ENCODE measurements at regions not wholly inside any gene's neighbourhood (a gene's known extent, or its start where the extent isn't known, plus 50 kb on each side); places are given as distances from the start of the nearest gene placed in this dataset.

DNA sequence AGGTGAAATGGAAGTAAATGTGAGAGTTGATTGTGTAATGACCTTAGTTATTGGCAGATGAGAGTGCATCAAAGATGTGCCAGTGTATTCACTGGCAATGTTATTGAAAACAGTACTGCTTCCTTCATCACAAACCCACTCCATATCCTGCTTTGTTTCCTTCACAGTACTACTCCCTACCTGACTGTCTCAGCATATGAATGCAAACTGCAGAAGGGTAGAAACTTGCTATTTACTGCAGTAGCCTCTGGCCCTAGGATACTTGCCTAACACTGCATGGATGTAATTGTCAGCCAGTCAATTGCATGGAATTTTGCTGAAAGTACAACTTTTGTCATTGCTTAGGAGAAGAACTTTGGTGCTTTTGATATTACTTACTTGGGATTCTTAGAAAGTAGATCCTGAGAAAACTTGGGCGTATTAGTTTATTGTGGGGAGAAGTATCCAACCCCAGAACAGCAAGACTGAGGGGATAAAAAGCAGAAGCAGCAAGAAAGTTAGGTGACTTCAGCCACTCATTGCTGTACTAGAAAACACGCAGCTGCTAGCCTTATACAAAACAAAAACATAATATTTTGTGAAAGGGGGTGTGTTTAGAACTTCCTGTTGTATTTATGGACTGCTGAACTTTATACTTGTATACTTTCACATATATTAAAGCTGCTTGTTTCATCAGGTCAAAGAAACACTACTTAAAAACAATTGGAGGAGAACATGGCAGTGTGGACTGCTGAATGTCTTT, 219.0 kb downstream of the CCNG2 start:
- DNase-seq: no peak

DNA sequence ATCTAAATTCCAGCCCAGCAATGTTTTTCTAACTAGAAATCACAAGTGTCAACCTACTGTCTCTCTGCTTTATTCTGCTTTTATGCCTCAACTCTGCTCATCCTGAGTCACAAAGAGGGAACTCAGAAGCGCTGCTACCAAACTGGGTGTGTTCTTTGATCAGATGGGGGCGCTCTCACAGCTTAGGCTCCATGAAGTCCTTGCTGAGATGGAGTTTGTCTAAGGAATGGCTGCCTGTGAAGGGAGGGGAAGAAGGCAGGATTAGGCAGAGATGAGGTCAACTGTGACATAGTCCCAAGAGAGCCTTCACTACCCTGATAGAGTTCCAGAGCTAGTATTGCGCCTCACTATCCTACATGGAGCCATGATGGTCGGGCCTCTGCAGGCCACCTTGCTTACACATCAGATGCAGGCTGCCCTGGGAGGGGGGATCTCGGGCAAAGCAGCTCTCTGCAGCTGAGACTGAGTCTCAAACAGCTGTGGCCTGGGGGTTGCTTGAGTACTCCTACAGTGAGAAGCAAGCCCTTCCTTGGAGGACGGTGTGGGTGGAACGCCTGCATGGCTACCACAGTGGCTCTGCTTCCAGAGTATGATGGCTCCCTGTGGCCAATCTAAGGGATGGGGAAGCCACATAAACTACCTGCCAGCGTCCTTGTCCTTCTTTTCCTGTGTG, 219.9 kb downstream of the CCNG2 start:
- DNase-seq: no peak

DNA sequence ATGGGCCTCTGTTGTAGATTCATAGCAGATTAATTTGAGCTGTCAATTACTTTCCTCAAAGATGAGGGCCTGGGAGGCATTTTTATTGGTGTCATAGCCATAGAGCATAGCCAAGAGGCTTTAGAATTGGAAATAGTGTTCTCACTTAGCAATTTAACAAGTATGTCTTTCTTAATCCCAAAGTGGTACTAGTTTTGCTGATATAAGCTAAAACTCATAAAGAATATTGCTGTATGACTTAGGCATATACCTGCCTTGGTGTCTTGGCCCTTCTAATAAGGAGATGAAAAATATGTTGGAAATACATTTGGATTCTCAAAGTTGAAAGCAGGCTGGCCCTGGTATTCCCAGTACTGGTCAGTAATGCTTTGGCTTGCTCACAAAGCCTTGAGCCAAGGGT, 221.5 kb upstream of the CXCL13 start:
- DNase-seq: no peak

DNA sequence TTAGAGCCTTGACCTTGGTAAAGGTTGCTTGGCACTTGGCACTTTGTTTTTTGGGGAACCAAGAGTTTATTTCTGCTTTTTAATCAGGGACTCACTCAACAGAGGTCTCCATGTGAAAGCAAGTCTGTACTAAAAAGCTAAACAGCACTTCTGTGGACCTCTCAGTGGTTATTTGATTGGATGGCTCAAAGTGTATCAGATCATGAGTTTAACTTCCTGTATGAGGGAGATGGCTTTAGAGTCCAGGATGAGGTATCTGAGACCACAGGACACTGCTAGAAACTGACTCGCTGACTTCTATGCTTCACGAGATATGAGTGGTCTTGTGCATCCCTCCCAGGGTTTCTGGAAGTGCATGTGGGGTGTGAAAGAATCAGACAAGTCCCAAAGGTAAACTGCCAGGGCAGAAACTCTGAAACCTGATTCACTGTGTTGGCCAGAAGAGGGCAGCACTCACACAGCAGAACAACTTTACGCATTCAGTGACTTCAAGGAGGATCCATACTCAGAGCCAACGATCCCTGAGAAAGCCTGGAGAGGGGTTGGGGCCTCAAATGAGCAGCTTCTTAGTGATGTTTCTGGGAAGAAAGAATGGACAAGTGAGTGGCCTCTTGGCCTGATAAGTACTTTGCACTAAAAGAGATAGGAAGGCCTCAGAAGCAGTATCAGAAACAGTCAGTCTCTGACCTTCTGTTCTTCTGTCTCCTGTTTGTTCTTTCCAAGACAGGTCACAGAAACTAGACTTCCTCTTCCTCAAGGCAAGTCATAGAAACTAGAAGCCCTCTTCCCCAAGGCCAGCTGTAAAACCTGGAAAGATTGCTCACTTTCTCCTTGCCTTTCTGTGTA, 220.3 kb upstream of the CXCL13 start:
- DNase-seq: peak; percentile 72 to 74

DNA sequence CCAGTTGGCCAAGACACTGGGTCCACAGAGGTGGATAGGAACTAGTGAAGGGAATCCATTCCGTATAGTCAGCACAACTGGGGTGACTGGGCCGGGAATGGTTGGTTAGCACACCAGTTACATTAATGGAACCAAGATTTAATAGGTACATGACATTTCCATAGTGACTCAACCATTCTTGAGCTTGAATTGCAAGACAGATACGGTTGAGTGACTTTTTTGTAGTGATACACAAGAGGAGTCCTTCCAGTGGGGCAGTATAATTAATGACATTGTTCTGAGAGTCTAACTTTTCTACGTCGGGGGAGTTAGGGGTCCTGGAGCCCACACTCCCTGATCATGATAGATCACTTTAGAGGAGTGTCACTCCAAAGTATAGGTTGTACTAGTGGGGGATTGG, 211.6 kb upstream of the CXCL13 start:
- DNase-seq: no peak

DNA sequence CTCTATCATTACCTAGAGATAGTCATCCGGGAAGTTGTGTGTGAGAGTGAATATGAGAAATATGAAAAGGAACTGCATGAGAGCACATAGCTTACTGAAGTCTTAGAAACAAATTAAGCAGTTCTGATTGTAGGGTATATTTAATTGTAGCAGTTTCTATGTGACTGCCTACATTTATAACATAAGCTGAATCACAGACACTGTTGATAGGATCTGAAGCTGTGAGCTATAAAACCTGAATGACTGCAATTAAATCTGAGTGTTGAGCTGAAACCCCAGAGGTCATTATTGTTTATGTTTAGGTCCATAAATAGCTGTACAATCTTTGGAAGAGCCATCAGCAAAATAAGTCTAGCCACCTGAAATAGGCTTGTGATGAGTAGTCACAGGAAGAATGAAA, 210.1 kb upstream of the CXCL13 start:
- DNase-seq: no peak

DNA sequence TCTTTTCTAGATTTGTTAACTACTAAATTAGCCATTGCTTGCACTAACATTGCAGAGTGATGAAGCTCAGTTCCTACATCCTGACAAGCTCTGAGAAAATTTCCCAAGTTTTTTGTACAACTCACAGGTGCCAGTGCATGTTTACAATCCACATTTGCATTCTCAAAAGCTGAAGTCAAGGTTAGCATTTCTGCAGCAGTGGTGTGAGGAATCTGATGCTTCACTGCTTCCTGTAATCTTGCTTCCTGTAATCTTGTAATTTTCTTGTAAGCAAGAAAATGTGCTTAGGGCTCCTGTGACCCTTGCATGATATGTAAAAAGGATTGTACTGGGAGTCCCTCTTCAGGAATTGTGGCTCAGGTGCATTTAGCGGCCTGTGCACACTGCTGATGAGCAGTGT, 207.4 kb upstream of the CXCL13 start:
- no peak for DNase-seq

DNA sequence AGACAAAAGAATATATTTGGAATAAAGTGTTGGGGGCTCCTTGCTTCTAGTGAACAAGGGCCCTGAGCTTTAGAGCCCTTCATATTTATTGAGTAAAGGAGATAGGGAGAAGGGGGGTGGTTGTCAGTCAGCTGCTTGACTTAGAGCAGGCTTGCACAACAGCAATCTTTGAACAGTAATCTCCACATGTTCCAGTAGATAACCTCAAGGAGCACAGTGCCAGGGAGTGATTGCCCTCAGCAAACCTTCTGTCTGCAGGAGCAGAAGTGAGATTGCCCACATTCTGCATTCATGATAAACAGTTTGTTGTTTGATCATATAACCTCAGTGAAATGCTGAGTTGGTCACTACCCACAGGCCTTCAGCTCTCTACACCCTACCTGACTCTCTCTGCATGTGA, 205.8 kb upstream of the CXCL13 start:
- no peak for DNase-seq

DNA sequence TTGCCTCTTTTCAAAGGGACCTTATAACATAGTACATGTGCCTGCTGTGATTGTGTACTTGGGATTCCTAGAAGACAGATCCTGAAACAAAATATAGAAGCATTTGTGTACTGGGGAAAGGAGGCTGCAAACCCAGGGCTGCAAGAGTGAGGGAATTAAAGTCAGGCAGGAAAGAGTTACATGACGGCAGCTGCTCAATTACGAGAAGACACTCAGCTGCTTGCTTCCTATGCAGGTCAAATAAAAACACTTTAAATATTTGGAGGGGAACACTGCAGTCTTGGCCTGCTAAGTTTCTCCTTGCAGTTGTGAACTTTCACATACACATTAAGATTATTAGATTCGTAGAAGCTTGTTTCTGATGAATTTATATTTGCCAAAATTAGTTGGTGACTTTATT, 191.9 kb upstream of the CXCL13 start:
- DNase-seq: no peak

DNA sequence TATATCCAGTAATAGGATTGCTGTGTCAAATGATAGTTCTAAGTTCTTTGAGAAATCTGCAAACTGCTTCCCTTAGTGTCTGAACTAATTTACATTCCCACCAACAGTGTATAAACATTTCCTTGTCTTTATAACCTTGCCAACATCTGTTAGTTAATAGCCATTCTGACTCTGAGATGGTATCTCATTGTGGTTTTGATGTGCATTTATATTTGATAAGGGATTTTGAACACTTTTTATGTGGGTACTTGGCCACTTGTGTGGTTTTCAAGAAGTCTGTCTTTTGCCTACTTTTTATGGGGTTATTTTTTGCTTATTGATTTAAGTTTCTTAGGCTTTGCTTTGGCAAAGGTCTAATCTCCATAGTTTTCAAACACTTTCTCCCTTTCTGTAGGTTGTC, 189.9 kb upstream of the CXCL13 start:
- no peak for DNase-seq

DNA sequence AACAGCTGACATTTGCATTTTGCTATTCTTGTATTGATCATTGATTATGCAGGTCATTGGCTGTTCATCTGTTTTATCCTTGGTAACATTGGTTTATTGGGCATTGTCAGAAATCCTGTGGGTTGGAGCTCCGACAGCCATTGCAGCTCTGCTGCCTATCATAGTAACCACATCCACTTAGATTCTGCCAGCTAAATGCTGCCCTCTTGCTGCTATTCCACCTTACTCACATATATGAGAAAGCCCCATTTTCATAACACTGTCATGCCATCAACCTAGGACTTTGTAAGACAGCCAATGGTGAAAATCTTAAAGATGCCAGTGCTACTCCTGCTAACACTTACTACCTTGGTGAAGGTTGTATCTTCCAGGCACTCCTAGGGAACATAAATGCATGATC, 187.3 kb upstream of the CXCL13 start:
- DNase-seq: no peak

DNA sequence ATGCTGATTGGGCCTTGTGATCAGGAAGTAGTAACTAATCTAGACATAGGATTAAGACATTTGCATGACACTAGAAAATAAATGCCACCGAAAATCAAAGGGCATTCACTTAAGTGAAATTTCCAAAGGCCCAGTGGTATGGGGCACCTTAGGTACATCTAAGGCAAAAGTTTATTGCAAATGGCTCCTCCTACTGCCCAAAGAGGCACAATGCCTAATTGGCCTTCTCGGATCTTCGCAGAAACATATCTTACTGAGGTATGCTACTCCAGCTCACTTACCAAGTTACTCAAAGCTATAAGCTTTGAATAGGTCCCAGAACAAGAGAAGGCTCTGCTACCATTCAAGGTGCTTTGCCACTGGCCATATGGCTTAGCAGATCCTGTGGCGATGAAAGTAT, 174.8 kb upstream of the CXCL13 start:
- no peak for DNase-seq

DNA sequence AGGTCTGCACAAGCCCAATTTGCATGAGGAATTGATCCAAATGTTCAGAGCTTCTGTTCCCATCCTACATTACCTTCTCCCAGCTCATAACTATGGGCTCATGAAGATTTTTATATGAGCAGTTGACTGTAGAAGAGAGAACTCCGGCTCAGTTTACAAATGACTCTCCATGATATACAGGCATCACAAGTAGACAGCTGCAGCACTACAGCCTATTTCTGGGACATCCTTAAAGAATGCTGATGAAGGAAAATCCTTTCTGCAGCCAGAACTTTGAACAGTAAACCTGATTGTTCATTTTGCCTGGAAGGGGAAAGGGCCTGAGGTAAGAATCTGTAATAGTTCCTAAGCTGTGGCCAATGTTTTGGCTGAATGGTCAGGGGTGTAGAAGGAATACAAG, 174.1 kb upstream of the CXCL13 start:
- no peak for DNase-seq

DNA sequence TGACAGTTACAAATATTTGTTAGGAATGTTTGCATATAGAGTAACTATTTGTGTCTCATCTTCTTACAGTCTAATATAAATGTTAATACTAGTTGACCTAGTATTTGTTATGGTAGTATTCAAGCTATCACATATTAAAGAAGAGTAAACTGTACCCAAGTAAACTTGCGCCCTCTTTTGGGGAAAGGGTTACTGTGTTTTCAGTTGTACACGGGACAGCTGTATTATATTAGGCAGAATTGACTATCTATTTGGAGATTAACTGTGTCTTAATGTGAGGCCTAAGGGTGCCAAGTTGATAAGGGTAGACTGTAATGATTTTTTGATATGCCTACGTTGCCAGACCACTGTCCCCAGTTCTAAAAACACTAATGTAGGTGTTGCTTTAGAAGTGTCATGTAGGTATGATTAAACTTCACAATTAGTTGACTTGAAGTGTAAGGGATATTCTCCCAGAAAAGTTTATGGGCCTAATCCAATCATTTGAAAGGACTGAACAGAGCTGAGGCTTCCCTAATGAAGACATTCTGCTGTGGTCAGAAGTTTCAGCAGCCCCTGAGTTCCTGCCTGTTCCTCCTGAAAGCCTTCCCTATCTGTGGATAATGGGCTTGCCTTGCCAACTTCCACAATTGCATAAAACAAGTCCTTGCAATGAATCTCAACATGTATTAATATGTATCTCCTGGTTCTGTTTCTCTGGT, 172.8 kb upstream of the CXCL13 start:
- no peak for DNase-seq

DNA sequence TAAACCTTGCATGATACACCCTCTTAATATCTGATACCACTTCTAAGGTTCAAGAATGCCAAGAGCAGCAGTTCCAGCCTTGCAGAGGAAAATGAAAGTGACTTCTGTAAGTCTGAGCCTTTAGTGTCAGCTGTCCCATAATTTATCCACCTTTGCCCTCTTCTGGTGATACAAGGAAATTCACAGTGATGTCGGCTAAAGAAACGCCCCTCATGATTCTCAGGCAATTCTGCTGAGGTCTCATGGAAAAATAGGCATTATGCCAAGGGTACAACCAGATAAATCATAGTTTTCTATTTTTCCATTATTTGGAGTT, 172.2 kb upstream of the CXCL13 start:
- no peak for DNase-seq

DNA sequence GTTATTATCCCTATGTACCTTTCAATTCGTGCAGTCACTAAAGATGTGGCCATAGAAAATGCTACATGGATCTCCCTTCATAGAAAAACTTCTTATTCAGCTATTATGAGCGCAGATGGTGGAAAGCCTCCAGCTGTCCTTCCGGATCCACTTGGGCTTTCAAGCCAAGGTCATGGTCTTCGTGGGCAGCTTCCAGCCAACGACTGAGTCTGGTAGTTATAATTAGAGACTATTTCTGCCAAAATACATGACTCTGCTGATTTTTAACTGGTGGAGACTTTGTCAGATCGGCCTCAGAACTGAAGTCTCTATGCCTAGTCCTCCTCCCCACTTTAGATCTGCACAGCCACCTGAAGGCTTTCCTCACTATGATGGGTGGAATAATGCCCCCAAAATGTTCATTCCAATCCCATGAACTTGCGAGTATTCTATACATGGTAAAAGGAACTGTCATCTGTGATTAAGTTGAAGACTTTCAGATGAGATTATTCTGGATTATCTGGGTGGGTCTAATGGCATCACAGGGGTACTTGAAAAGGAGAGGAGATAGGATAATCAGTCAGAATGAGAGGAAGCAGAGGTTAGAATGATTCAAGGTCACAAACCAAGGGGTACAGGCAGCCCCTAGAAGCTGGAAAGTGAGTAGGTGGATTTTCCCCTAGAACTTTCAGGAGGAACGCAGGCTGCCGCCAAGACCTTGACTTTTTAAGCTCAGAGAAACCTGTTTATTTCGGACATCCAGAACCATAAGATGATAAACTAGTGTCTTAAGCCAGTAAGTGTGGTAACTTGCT, 171.1 kb upstream of the CXCL13 start:
- no peak for DNase-seq

DNA sequence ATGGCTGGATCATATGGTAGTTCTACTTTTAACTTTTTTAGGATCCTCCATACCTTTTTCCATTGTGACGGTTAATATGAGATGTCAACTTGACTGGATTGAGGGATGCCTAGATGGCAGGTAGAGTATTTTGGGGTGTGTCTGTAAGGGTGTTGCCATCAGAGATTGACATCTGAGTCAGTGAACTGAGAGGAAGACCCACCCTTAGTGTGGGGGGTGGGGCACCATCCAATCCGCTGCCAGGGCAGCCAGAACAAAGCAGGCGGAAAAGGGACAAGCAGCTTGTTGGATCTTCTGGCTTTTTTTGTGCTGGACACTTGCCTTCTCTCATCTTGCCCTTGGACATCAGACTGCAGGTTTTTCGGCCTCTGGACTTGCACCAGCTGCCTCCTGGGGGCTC, 168.5 kb upstream of the CXCL13 start:
- no peak for DNase-seq

DNA sequence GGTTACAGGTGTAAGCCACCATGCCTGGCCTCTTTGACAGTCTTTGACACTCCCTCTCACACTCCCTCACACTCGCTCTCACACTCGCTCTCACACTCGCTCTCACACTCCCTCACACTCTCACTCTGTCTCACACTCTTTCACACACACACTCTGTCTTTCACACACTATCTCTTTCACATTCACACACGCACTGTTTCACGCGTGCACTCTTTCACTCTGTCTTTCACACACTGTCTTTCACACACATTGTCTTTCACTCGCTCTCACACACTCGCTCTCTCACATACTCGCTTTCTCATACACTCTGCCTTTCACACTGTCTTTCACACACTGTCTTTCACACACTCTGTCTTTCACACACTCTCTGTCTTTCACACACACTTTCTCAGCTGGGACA, 167.1 kb upstream of the CXCL13 start:
- no peak for DNase-seq

DNA sequence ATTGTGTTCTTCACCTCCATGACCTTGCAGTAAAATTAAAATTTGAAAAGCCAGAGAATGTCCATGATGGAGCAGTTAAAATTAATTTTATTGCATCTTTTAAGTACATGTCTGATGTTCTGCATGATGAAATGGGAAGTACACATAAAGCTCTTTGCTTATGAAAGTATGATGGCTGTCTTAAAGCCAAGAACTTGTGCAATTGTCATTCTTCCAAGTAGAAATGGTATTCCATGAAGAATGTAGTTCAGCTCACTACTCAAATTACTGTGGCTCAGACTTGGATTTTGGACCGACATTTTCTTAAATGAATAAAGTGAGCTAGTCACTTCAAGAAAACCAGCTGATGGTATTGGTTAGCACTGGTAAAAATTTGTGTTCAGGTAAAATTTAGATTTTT, 161.7 kb upstream of the CXCL13 start:
- no peak for DNase-seq

DNA sequence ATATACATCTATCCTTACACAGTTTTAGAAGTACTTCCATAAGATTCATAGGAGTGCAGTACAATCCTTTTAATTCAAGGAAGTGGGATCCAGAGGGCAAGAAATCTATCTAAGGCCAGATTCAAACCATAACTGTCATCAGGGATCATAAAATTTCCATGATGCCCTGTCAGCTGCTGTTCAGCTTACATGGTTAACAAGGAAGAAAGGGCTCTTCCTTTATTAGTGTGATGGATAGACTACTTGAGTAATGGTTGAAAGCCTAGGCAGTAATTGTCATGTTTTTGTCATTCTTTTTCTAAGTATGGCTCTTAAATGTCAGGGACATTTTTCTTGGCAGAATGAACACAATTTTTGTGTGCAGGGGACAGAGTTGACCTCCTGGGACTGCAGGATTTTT, 159.8 kb upstream of the CXCL13 start:
- DNase-seq: no peak

DNA sequence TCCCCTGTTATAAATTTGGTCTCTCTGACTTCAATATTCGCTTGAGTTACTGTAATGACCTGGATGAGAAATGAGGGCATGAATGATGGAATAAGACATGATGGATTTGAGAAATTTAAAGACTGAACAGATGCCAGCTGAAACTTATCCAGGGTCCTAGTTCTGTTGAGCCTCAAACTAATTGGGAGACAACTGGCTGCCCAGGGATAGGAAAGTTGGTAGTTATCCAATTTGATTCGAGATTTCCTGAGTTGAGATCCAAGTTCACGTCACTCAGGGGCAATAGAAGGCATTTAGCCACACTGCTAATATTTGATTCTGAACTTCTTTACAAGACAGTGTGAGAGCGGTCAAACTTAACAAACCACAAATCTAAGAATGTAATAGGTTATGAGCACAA, 159.0 kb upstream of the CXCL13 start:
- no peak for DNase-seq

DNA sequence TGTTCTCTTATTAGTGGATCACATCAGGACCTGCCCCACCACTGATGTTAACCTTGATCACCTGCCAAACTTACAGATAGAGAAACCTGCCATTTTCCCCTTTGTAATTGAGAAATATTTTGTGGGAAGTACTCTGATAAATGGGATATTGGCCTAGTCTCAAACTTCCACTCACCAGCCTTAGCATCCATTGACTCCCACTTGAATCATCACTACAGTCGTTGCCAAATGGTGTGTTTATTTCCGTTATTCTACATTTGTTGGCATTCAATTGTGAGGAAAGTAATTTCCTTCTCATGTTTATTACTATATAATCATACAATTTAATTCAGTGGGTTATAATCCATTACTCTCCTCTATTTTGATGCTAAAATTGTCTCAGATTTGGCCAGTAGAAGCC, 156.4 kb upstream of the CXCL13 start:
- DNase-seq: no peak

DNA sequence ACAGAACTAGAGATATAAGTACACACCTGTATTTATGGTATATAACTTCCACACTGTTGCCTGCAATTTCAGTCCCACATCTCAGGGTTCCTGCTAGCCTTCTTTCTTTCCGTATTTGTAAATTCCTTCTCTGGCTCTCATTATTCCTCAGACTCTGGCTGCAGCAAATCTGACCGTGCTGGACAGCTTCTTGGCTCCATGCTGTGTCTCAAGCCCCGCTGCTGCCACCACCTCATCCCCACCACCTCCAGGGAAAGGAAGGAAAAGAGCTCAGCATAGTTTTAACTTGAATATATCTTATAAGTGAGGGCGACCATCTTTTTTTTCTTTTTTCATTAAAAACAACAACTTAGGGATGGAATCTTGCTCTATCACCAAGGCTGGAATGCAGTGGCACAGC, 155.6 kb upstream of the CXCL13 start:
- no peak for DNase-seq

Data from activated T-cell treated with anti-CD3 and anti-CD28 coated beads, Interleukin-2, amount 50 U/mL, for 48 hours (primary cell).